ENCODE measurements at regions not wholly inside any gene's neighbourhood (a gene's known extent, or its start where the extent isn't known, plus 50 kb on each side); places are given as distances from the start of the nearest gene placed in this dataset.
"Not testable (repeated sequence)": the region's sequence is repeated elsewhere in the genome, so short reads cannot be mapped to it uniquely, and the experiment has no call there.

- DNase-seq (ENCODE audit: low read depth) = no peak
Measured at GRCh38 chr6:113709936-113710509, 147.1 kb upstream of the MARCKS start.

GRCh38 chr6:113713665-113714064 is 143.5 kb upstream of the MARCKS start:
- DNase-seq (ENCODE audit: low read depth) = no peak

- no peak for DNase-seq (ENCODE audit: low read depth)
Measured at GRCh38 chr6:113718588-113718987, 138.6 kb upstream of the MARCKS start.

GRCh38 chr6:113719064-113719463 is 138.1 kb upstream of the MARCKS start:
- no peak for DNase-seq (ENCODE audit: low read depth)

GRCh38 chr6:113719545-113719944 is 137.6 kb upstream of the MARCKS start:
- DNase-seq (ENCODE audit: low read depth) = no peak

- no peak for DNase-seq (ENCODE audit: low read depth)
Measured at GRCh38 chr6:113723182-113723581, 134.0 kb upstream of the MARCKS start.

GRCh38 chr6:113724927-113725326 is 132.2 kb upstream of the MARCKS start:
- not testable (repeated sequence) for DNase-seq (ENCODE audit: low read depth)

- no peak for DNase-seq (ENCODE audit: low read depth)
Measured at GRCh38 chr6:113731541-113731940, 125.6 kb upstream of the MARCKS start.

GRCh38 chr6:113732384-113732966 is 124.7 kb upstream of the MARCKS start:
- no peak for DNase-seq (ENCODE audit: low read depth)

GRCh38 chr6:113733381-113733780 is 123.8 kb upstream of the MARCKS start:
- no peak for DNase-seq (ENCODE audit: low read depth)

GRCh38 chr6:113734982-113735381 is 122.2 kb upstream of the MARCKS start:
- DNase-seq (ENCODE audit: low read depth) = no peak

- no peak for DNase-seq (ENCODE audit: low read depth)
Measured at GRCh38 chr6:113735491-113735890, 121.7 kb upstream of the MARCKS start.

GRCh38 chr6:113736978-113737377 is 120.2 kb upstream of the MARCKS start:
- no peak for DNase-seq (ENCODE audit: low read depth)

- DNase-seq (ENCODE audit: low read depth) = no peak
Measured at GRCh38 chr6:113739041-113739655, 118.0 kb upstream of the MARCKS start.

GRCh38 chr6:113741651-113742050 is 115.5 kb upstream of the MARCKS start:
- no peak for DNase-seq (ENCODE audit: low read depth)

GRCh38 chr6:113742342-113742741 is 114.8 kb upstream of the MARCKS start:
- DNase-seq (ENCODE audit: low read depth) = no peak

GRCh38 chr6:113744861-113745260 is 112.3 kb upstream of the MARCKS start:
- no peak for DNase-seq (ENCODE audit: low read depth)

- DNase-seq (ENCODE audit: low read depth) = no peak
Measured at GRCh38 chr6:113750151-113750855, 106.8 kb upstream of the MARCKS start.

- DNase-seq (ENCODE audit: low read depth) = no peak
Measured at GRCh38 chr6:113754291-113754690, 102.9 kb upstream of the MARCKS start.

GRCh38 chr6:113755449-113756289 is 101.5 kb upstream of the MARCKS start:
- no peak for DNase-seq (ENCODE audit: low read depth)

- no peak for DNase-seq (ENCODE audit: low read depth)
Measured at GRCh38 chr6:113756290-113756665, 100.9 kb upstream of the MARCKS start.

- no peak for DNase-seq (ENCODE audit: low read depth)
Measured at GRCh38 chr6:113758214-113758613, 98.9 kb upstream of the MARCKS start.
